ENCODE measurements at regions not wholly inside any gene's neighbourhood (a gene's known extent, or its start where the extent isn't known, plus 50 kb on each side); places are given as distances from the start of the nearest gene placed in this dataset.

DNA sequence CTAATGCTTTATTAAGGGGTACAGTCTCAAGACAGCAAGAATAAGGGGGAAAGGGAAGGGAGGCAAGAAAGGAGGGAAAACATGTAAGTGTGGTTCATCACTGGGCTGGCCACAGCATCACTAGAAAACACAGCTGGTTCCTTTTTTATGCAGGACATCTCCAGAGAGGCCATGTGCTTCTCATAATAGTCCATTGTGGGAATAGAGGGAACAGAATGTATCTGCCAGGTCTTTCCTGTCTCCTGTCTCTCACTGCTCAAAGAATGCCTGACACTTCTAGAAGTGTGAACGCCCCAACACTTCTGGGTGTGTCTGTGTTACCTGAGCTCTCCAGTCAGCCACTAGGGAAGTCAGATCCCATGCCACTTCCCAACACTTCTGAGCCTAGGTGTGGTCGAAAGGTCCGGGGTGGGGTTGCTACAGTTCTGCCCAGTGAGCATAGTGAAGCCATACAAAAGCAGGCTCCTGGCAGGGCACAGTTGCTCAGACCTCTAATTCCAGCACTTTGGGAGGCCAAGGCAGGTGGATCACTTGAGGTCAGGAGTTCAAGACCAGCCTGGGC lies 255.6 kb upstream of the SLC30A5 start:
- H3K4me2 ChIP-seq: no peak overlapping the region
- H3K36me3 Mint-ChIP-seq (ENCODE audit: low read depth): peaks cover 3% of the 10 kb centered on the region; the same call in 1 of the 3 replicates
- H3K27ac Mint-ChIP-seq: no peak overlapping the region
- peaks cover 8% of the 10 kb centered on the region for H3K4me1 ChIP-seq (ENCODE audit: insufficient read depth)
- ATAC-seq (no peak), DNase-seq (ENCODE audit: low spot score) (no peak)
- no peaks in the 10 kb centered on the region; the same call in 2 of the 3 replicates for H3K9me3 Mint-ChIP-seq
- no peaks in the 10 kb centered on the region for H3F3A ChIP-seq (replicated peaks; ENCODE audit: low read depth)
- H3K79me2 ChIP-seq (replicated peaks; ENCODE audit: insufficient read depth): no peaks in the 10 kb centered on the region
- no peak overlapping the region for H3K27ac ChIP-seq (ENCODE audit: low read depth)
- H3K4me3 Mint-ChIP-seq: no peak overlapping the region
- no peaks in the 10 kb centered on the region for H4K20me1 ChIP-seq (replicated peaks; ENCODE audit: insufficient read depth)
- no peak overlapping the region for H2AFZ ChIP-seq
- no peak for TF ChIP-seq CREB1 (CRISPR knock-in tag; IDR thresholded peaks at IDR 0.05; ENCODE audit: low read depth)
- no peak for TF ChIP-seq EZH2phosphoT487 (IDR thresholded peaks at IDR 0.05; ENCODE audit: unreplicated experiment)
- TF ChIP-seq ZNF331 (CRISPR knock-in tag; IDR thresholded peaks at IDR 0.05; ENCODE audit: low read depth): no peak
- TF ChIP-seq STAT1 (IDR thresholded peaks at IDR 0.05; ENCODE audit: unreplicated experiment): no peak
- TF ChIP-seq CTCF (conservative IDR thresholded peaks at IDR 0.05; ENCODE audit: low read depth in 2 of 2): no peak
- TF ChIP-seq, protein P1, sequence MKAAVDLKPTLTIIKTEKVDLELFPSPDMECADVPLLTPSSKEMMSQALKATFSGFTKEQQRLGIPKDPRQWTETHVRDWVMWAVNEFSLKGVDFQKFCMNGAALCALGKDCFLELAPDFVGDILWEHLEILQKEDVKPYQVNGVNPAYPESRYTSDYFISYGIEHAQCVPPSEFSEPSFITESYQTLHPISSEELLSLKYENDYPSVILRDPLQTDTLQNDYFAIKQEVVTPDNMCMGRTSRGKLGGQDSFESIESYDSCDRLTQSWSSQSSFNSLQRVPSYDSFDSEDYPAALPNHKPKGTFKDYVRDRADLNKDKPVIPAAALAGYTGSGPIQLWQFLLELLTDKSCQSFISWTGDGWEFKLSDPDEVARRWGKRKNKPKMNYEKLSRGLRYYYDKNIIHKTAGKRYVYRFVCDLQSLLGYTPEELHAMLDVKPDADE (IDR thresholded peaks at IDR 0.05): no peak
- no peak for TF ChIP-seq ZNF462 (CRISPR knock-in tag; IDR thresholded peaks at IDR 0.05)
- TF ChIP-seq NANOG (IDR thresholded peaks at IDR 0.05; ENCODE audit: borderline replicate concordance): no peak
- TF ChIP-seq JUNB (IDR thresholded peaks at IDR 0.05; ENCODE audit: unreplicated experiment): no peak
- no peak for TF ChIP-seq POLR2AphosphoS5 (IDR thresholded peaks at IDR 0.05; ENCODE audit: low read depth)
- no peak for TF ChIP-seq ZNF114 (CRISPR knock-in tag; IDR thresholded peaks at IDR 0.05)
- H3K27me3 ChIP-seq (ENCODE audit: insufficient read depth): no peaks in the 10 kb centered on the region
- H3K4me3 ChIP-seq: no peak overlapping the region
- H3K9me2 ChIP-seq (ENCODE audit: insufficient read depth): no peaks in the 10 kb centered on the region; the same call in 1 of the 2 replicates
- no peaks in the 10 kb centered on the region for H3K36me3 ChIP-seq (ENCODE audit: insufficient read depth)
- no peaks in the 10 kb centered on the region for H3K27me3 Mint-ChIP-seq (ENCODE audit: insufficient read depth, low read depth, poor library complexity)
- peaks cover 13% of the 10 kb centered on the region; the same call in 2 of the 3 replicates for H3K4me1 Mint-ChIP-seq

Measured in GM23338 (cell line).